ENCODE measurements at regions not wholly inside any gene's neighbourhood (a gene's known extent, or its start where the extent isn't known, plus 50 kb on each side); places are given as distances from the start of the nearest gene placed in this dataset.
A peak's percentile ranks its signal among the peaks of the same experiment; 100 is the strongest.

- no peak for TF ChIP-seq EZH2 (IDR thresholded peaks at IDR 0.05)
- TF ChIP-seq POLR2AphosphoS5 (IDR thresholded peaks at IDR 0.05; ENCODE audit: borderline replicate concordance, low read depth, low read length) = peak; percentile 57; the same call in 1 of the 2 replicates
- no peak for TF ChIP-seq FOXP2 (optimal IDR thresholded peaks at IDR 0.05; ENCODE audit: control extremely low read depth, extremely low read length, insufficient read depth)
These were observed 124.4 kb downstream of the C9orf50 start for GRCh38 chr9:129496473-129497004.
